ENCODE measurements at regions not wholly inside any gene's neighbourhood (a gene's known extent, or its start where the extent isn't known, plus 50 kb on each side); places are given as distances from the start of the nearest gene placed in this dataset.

- ATAC-seq, result no peak
These were observed 375.5 kb upstream of the KLHL1 start for GRCh38 chr13:70483599-70484276.

GRCh38 chr13:70473907-70474306 lies 365.7 kb upstream of the KLHL1 start:
- no peak for ATAC-seq

- no peak for ATAC-seq
These were observed 360.8 kb upstream of the KLHL1 start for GRCh38 chr13:70469077-70469476.

GRCh38 chr13:70457474-70457873 lies 349.2 kb upstream of the KLHL1 start:
- ATAC-seq, result no peak

DNA sequence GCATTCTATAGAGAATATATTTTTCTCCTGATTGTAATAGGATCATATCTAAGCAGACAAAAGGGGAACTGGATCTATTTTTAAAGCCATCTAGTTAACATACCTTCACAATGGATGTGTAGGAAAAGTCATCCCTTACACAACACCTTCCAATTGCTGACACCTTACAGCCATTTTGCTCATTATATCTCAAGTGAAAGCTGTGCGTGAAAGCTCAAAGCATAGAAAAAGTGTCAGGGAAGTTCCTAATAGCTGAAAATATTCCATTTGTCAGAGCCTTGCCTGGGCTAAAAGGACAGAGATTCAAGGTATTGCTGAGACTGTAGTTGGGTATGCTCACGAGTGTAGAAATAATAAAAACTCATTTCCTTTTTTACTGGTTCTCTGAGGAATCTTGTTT lies 340.6 kb upstream of the KLHL1 start:
- no peak for ATAC-seq

GRCh38 chr13:70432276-70432805 lies 324.1 kb upstream of the KLHL1 start:
- no peak for ATAC-seq

DNA sequence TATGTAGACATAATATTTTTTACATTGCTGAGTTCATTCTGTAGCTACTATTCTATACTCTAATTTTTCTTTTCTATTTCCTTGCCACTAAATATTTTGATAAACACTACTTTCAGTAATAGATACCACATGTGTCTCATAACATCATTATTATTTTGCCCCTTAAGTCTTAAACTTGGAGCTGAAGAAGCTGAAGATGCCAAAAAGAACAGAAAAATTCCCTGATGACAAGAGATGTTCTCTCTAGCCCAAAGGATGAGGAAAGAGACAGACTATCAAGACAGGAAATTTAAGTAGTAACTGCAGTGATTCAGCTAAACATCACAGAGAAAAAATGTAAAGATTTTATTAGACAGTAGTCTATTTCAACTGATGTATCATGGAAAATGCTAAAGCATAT lies 322.0 kb upstream of the KLHL1 start:
- no peak for ATAC-seq

DNA sequence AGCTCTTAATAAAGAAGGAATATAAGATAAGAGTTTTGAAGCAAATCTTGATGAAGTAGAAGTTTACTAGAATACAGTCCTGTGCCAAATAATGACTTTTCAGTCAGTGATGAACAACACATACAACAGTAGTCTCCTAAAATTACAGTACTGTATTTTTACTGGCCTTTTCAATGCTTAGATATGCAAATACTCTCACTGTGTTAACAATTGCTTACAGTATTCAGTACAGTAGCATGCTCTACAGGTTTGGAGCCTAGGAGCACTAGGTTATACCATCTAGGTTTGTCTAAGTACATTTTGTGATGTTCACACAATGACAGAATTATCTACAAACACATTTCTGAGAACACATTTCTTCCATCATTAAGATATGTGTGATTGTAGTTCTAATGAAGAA lies 316.7 kb upstream of the KLHL1 start:
- ATAC-seq, result no peak

DNA sequence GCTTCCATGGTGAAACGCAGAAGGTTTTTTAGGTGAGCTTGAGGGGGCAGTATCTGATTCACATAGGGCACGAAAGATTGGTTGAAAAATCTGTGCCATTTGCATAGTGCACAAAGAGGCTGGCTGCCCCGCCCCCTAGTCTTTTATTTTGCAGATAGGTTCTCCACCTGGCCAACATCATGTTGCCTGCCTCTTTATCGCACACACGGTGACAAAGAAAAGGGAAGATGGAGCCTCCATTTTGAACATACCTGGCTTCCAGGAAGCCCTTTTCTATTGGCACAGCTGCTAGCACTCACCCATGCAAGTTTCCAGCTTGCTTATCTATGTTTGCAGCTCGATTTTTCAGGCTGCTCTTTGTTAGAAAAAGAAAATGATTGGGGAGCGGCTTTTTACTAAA lies 316.2 kb upstream of the KLHL1 start:
- ATAC-seq, result no peak

- no peak for ATAC-seq
These were observed 306.9 kb upstream of the KLHL1 start for GRCh38 chr13:70415136-70415535.

GRCh38 chr13:70408865-70409264 lies 300.6 kb upstream of the KLHL1 start:
- ATAC-seq, result no peak

- no peak for ATAC-seq
These were observed 299.2 kb upstream of the KLHL1 start for GRCh38 chr13:70407486-70407885.

GRCh38 chr13:70405266-70405665 lies 297.0 kb upstream of the KLHL1 start:
- no peak for ATAC-seq

DNA sequence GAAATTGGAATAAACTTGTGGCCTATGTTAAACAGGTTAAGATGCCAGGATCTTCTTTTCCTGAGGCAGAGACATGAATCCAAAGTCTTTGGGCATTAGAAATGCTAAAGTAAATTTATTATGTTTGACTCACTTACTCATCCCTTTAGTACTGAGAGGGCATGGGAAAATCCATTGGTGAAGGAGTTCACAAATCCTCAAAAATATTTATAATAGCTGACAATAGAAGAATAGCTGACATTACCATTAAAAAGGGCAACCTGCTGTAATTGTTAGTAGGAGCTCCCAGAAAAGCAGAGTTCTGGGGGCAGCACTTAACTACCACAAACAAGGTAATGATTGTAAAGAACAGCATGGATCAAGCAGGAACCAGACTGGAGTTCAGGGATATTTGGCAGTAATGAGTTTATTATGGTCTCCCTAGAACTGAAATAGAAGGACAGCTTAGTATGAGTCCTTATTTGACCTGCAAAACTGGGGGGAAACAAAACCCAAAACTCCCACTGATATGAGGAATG lies 285.8 kb upstream of the KLHL1 start:
- ATAC-seq, result no peak

GRCh38 chr13:70391678-70392077 lies 283.4 kb upstream of the KLHL1 start:
- ATAC-seq, result no peak

DNA sequence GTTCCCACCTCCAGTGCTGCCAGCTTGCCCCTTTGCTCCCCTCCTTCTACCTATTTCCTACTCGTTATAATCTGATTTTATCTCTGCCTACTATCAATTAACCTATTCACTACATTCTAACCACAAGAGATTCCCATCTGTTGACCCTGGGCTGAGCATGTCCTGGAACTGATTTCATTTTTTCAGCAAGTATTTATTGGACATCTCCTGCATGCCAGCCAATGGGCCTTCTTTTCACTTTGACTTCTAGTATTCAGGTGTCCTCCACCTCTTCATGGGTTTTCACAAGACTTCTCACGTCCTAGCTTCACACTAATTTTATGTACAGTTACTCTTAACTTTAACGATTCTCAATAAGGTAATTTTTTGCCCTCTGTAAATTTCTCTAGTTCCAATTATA lies 282.7 kb upstream of the KLHL1 start:
- no peak for ATAC-seq

DNA sequence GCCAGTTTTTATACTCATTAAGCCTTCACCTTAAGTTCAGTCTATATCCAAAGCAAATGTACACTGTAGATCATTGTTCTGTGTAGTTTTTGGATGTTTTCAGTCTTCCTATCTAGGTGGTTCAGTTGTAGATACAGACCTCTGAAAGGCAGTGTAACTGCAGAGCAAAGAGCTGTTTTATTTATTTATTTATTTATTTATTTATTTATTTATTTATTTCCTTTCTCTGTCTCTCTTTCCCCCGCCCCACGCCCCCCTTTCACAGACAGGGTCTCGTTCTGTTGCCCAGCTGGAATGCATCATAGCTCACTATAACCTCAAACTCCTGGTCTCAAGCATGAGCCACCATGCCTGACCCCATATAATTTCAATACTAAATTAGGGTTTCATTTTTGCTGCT lies 281.8 kb upstream of the KLHL1 start:
- ATAC-seq, result no peak

DNA sequence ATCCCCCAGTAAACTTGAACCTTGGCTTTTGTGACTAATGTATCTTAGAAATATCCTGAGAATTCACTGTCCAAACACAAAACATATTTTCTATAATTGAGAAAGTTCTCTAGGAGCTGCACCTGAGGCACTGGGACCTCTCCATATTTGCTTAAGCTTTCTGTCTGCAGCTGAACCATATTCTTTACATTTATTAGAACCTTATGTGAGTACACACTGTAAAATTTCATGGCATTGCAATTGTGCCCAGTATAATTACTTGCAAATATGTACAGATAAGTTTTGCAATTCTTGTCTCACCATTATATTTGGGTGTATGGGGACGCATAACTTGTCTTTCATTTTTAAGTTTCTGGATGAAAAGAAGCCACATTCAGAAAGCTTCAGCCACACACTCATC lies 280.7 kb upstream of the KLHL1 start:
- ATAC-seq, result no peak

DNA sequence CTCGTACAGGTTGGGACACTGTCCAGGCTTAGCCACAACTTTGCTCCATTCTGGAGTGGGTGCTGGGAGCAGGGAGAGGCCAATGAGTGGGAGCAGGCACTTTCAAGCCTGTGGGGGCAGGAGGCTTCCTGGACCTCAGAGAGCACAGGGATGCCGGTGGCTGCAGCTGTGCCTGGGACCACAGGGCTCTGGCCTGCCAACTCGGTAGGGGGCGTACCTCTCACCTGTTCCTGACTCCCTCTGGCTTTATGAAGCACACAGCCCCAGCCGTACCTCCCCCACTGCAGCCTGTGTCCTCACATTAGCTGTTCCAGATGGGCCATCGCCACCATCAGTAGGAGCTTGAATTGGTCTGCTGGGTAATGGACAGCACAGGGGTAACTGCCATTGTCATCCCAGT lies 278.7 kb upstream of the KLHL1 start:
- no peak for ATAC-seq

- no peak for ATAC-seq
These were observed 277.6 kb upstream of the KLHL1 start for GRCh38 chr13:70385852-70386251.

DNA sequence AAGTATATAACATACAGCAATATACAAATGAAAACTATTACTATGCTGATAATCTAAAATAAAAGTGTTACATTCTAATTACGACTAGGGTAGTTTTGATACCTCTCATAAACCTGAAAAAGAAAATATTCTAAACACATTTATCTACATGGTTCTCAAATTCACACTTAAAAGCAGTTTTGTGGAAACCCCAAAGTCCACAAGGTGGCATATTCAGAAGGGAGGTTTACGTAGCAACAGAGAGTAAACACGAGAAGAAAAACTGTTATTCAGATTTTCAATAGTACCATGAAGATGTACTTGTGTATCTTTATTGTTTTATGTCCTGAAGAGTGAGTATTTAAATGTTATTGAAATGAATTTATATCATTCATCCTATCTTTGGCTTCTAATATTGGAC lies 275.9 kb upstream of the KLHL1 start:
- ATAC-seq, result no peak

DNA sequence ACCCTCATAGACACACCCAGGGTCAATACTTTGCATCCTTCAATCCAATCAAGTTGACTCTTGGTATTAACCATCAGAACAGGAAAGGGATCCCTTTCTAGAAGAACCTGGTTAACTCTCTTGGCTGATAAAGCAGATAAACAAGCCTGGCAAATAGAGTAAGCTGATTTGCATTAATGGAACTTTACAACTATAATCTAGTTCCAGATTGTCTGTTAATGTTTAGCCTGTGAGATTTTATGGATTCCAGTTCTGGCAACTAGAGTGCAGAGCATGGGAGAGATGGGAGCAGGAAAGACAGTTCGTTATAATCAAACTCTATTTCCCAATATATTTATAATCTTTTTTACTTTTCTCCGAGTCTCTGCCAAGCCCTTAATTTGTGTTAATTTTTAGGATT lies 272.6 kb upstream of the KLHL1 start:
- ATAC-seq, result no peak

DNA sequence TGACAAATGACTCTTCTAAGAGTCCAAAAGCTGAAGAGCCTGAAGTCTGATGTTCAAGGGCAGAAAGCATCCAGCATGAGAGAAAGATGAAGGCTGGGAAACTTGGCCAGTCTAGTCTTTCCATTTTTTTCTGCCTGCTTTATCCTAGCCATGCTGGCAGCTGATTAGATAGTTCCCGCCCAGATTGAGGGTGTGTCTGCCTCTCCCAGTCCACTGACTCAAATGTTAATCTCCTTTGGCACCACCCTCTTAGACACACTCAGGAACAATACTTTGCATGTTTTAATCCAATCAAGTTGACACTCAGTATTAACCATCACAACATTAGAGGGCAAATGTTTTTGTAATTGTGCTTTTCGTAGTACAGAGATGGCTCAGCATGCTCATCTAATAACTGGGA lies 267.5 kb upstream of the KLHL1 start:
- no peak for ATAC-seq

DNA sequence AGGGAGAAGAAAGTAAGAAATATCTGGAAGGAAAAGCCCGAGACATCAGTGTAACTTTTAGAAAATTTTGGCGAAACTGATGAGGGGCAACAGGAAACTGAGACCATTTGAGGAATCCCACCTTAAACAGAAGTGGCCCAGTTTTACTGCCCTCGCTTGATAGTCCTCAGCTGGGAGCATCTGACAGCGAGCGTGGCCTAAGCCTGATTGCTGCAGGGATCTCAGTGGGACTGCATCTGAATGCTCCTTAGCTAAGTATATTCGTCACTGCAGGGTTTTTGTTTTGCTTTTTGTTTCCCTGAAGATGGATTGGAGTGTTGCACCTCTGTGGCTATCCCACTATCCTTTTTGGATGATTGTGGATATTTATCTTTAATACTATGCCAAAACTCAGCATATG lies 262.7 kb upstream of the KLHL1 start:
- no peak for ATAC-seq

- no peak for ATAC-seq
These were observed 258.5 kb upstream of the KLHL1 start for GRCh38 chr13:70366720-70367119.

Data from esophagus mucosa (tissue), 1 donor.